ENCODE measurements at regions not wholly inside any gene's neighbourhood (a gene's known extent, or its start where the extent isn't known, plus 50 kb on each side); places are given as distances from the start of the nearest gene placed in this dataset.
"Not testable (repeated sequence)": the region's sequence is repeated elsewhere in the genome, so short reads cannot be mapped to it uniquely, and the experiment has no call there.

DNA sequence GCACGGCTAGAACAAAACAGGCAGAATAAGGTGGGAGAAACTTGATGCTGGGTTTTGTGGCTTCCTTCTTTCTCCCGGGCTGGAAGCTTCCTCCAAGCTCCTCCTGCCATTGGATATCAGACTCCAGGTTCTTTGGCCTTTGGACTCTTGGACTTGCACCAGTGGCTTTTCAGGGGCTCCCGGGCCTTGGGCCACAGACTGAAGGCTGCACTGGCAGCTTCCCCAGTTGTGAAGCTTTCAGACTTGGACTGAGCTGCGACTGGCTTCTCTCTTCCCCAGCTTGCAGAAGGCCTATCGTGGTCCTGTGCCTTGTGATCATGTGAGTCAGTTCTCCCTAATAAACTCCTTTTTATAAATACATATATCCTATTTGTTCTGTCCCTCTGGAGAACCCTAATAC is 364.4 kb downstream of the DNAH5 start:
- Histone ChIP-seq H3K36me3 (no peaks in the 10 kb centered on the region), H3K4me3 (no peak overlapping the region), H3K9me3 (no peaks in the 10 kb centered on the region), H3K27ac (no peak overlapping the region), H3K4me1 (no peaks in the 10 kb centered on the region), H3K27me3 (no peaks in the 10 kb centered on the region)
- no peak for TF ChIP-seq POLR2A (IDR thresholded peaks at IDR 0.05)
- TF ChIP-seq, protein P1, sequence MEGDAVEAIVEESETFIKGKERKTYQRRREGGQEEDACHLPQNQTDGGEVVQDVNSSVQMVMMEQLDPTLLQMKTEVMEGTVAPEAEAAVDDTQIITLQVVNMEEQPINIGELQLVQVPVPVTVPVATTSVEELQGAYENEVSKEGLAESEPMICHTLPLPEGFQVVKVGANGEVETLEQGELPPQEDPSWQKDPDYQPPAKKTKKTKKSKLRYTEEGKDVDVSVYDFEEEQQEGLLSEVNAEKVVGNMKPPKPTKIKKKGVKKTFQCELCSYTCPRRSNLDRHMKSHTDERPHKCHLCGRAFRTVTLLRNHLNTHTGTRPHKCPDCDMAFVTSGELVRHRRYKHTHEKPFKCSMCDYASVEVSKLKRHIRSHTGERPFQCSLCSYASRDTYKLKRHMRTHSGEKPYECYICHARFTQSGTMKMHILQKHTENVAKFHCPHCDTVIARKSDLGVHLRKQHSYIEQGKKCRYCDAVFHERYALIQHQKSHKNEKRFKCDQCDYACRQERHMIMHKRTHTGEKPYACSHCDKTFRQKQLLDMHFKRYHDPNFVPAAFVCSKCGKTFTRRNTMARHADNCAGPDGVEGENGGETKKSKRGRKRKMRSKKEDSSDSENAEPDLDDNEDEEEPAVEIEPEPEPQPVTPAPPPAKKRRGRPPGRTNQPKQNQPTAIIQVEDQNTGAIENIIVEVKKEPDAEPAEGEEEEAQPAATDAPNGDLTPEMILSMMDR (IDR thresholded peaks at IDR 0.05) = no peak
- no peak for DNase-seq

DNA sequence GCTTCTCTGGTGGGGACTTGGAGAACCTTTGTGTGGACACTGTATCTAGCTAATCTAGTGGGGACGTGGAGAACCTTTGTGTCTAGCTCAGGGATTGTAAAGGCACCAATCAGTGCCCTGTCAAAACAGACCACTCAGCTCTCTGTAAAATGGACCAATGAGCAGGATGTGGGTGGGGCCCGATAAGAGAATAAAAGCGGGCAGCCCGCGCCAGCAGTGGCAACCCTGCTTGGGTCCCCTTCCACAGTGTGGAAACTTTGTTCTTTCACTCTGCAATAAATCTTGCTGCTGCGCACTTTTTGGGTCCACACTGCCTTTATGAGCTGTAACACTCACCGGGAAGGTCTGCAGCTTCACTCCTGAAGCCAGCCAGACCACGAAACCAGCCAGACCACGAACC is 365.4 kb downstream of the DNAH5 start:
- not testable (repeated sequence) for H3K4me3 ChIP-seq, DNase-seq, H3K27ac ChIP-seq, H3K36me3 ChIP-seq, H3K9me3 ChIP-seq, H3K27me3 ChIP-seq, H3K4me1 ChIP-seq

DNA sequence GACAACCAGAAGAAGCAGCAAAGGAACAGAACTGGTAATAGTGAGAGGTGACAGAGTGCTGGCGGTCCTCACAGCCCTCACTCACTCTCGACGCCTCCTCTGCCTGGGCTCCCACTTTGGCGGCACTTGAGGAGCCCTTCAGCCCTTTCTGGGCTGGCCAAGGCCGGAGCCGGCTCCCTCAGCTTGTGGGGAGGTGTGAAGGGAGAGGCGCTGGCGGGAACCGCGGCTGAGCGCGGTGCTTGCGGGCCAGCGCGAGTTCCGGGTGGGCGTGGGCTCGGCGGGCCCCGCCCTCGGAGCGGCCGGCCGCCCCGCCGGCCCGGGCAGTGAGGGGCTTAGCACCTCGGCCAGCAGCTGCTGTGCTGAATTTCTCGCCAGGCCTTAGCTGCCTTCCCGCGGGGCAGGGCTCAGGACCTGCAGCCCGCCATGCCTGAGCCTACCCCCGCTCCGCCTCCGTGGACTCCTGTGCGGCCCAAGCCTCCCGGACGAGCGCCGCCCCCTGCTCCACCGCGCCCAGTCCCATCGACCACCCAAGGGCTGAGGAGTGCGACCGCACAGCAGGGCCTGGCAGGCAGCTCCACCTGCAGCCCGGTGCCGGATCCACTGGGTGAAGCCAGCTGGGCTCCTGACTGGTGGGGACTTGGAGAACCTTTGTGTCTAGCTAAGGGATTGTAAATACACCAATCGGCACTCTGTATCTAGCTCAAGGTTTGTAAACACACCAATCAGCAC is 366.0 kb downstream of the DNAH5 start:
- H3K9me3 ChIP-seq, H3K27ac ChIP-seq, H3K36me3 ChIP-seq, H3K4me3 ChIP-seq, H3K27me3 ChIP-seq, DNase-seq, H3K4me1 ChIP-seq: not testable (repeated sequence)

DNA sequence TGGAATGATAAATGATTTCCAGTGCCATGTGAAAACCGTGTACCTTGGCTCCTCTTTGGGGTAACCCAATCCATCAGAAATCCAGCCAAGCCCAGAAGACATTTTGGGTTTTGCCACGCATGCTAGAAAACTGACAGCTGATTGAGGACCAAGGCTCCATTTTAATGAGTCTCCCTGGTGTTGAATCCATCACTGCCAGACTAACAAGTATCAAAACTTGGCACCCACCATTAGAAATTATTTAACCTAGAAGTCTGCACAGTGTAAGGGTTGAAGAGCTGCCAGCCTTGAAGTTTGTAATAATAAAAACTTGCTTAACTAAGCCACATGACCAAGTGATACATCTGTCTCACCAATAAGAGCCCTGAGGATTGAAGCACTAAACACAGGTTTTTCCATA is 369.9 kb downstream of the DNAH5 start:
- Histone ChIP-seq H3K36me3 (no peaks in the 10 kb centered on the region), H3K9me3 (no peaks in the 10 kb centered on the region), H3K27ac (no peak overlapping the region), H3K4me1 (no peaks in the 10 kb centered on the region), H3K4me3 (no peak overlapping the region), H3K27me3 (no peaks in the 10 kb centered on the region)
- TF ChIP-seq, protein P1 (IDR thresholded peaks at IDR 0.05) = no peak
- TF ChIP-seq POLR2A (IDR thresholded peaks at IDR 0.05) = no peak
- no peak for DNase-seq

DNA sequence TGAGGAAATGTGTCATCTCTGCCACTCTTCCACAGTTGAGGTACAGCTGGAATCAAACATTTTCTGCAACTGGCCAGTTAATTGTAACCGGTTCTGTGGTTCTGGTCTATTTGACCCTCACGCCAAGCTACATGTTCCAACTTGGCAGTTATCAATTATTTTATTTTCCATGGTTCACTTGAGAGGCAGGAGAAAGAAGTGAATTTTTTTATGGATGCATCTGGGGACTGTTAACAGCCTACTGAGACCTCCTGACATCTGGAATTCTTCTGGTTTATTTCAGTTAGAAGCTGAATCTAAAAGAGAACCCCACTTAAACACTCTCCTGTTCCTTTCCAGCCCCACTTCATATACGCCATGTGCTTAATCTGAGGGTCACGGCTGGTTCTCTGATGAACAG is 372.3 kb downstream of the DNAH5 start:
- Histone ChIP-seq H3K27ac (no peak overlapping the region), H3K27me3 (no peaks in the 10 kb centered on the region), H3K36me3 (no peaks in the 10 kb centered on the region), H3K9me3 (no peaks in the 10 kb centered on the region), H3K4me1 (no peaks in the 10 kb centered on the region), H3K4me3 (no peak overlapping the region)
- DNase-seq = no peak
- TF ChIP-seq, protein P1 (IDR thresholded peaks at IDR 0.05) = no peak
- no peak for TF ChIP-seq POLR2A (IDR thresholded peaks at IDR 0.05)

DNA sequence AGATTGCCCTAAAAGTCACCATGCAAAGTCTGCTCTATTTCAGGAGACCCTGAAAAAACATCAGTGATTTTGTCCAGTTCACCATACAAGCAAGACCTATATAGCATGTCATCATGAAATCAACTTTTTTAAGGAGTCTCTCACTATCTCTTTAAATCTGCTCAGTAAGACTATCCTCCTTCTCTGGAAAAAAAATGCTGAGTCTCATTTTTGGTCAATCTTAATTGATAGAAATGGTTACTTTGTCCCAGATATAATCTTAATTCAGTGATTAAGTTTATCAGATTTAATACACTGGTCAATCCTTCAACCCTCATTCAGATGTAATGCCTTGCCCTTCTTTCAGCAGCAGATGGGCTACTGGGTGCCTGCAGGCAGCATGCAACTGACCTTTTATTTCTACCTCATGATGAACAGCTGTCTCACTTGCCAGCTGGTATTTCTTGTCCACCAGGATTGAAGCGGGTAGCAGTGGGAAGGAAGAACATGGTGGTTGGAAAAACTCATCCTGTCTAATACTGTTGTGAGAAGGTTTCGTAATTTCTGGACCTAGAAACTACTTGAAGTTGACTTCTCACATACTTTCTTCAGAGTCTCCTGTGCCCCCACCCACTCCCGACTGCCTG is 375.3 kb downstream of the DNAH5 start:
- Histone ChIP-seq H3K27ac (no peak overlapping the region), H3K9me3 (no peaks in the 10 kb centered on the region), H3K4me1 (no peaks in the 10 kb centered on the region), H3K36me3 (no peaks in the 10 kb centered on the region), H3K4me3 (no peak overlapping the region), H3K27me3 (no peaks in the 10 kb centered on the region)
- TF ChIP-seq, protein P1 (IDR thresholded peaks at IDR 0.05) = no peak
- no peak for TF ChIP-seq POLR2A (IDR thresholded peaks at IDR 0.05)
- no peak for DNase-seq

Measured in Peyer's patch (tissue), 4 donors.